Osteoblast (primary cell): ENCODE measurements at regions not wholly inside any gene's neighbourhood (a gene's known extent, or its start where the extent isn't known, plus 50 kb on each side); places are given as distances from the start of the nearest gene placed in this dataset.

Experiments
- DNase-seq: peaks from one replicate; pipeline ENCODE4 v3.0.0; 2011; ENCODE audit warnings: low spot score, mixed read lengths; ENCODE audit not compliant: insufficient read length; ENCODE audit errors: missing footprints
- H2AFZ ChIP-seq: 2 replicates; pipeline ENCODE4 v1.6.0; 2011; ENCODE audit warnings: mild to moderate bottlenecking, low read length
- H3K27ac ChIP-seq: 2 replicates; pipeline ENCODE4 v1.5.1; 2011; ENCODE audit warnings: mild to moderate bottlenecking, low read depth, low read length, moderate library complexity
- H3K27me3 ChIP-seq: 2 replicates; pipeline ENCODE4 v1.6.0; 2012; ENCODE audit warnings: mild to moderate bottlenecking, control low read depth, inconsistent platforms, low read length, moderate library complexity; ENCODE audit not compliant: insufficient read depth
- H3K36me3 ChIP-seq: 2 replicates; pipeline ENCODE4 v1.5.1; 2011; ENCODE audit warnings: mild to moderate bottlenecking, low read length, control low read depth, moderate library complexity; ENCODE audit not compliant: insufficient read depth
- H3K4me1 ChIP-seq: 2 replicates; pipeline ENCODE4 v1.5.1; 2011; ENCODE audit warnings: mild to moderate bottlenecking, low read length, control low read depth, moderate library complexity; ENCODE audit not compliant: insufficient read depth
- H3K4me2 ChIP-seq: 2 replicates; pipeline ENCODE4 v1.6.0; 2011; ENCODE audit warnings: mild to moderate bottlenecking, low read length; ENCODE audit not compliant: insufficient read depth
- H3K4me3 ChIP-seq: fragments of 200-600 bp; sonication (generic); 3 replicates; pipeline ENCODE4 v1.5.1; 2012; ENCODE audit warnings: mild to moderate bottlenecking, low read length, inconsistent platforms; ENCODE audit not compliant: insufficient read depth
- H3K79me2 ChIP-seq: 2 replicates; pipeline ENCODE4 v1.6.0; 2012; ENCODE audit warnings: mild to moderate bottlenecking, low read length, control low read depth, inconsistent platforms; ENCODE audit not compliant: insufficient read depth
- H3K9me3 ChIP-seq: 2 replicates; pipeline ENCODE4 v1.5.1; 2011; ENCODE audit warnings: low read depth, low read length, control low read depth
- H4K20me1 ChIP-seq: 2 replicates; pipeline ENCODE4 v1.6.0; 2012; ENCODE audit warnings: mild to moderate bottlenecking, low read length, control low read depth; ENCODE audit not compliant: insufficient read depth
- CTCF ChIP-seq: IDR thresholded peaks from 2 replicates; pipeline ENCODE4 v1.5.1; 2011; ENCODE audit warnings: mild to moderate bottlenecking, low read depth, low read length, moderate library complexity; ENCODE audit errors: extremely low read depth

GRCh38 chr5:115414406-115415142, 118.1 kb upstream of the CCDC112 start:
- DNase-seq, result peak; percentile 88
- peaks cover 23% of the 10 kb centered on the region for H3K4me1 ChIP-seq
- H3K9me3 ChIP-seq, result no peaks in the 10 kb centered on the region
- H3K79me2 ChIP-seq, result no peaks in the 10 kb centered on the region
- peak overlapping the region; percentile 59 for H3K27ac ChIP-seq
- no peak overlapping the region for H2AFZ ChIP-seq
- no peaks in the 10 kb centered on the region for H3K27me3 ChIP-seq
- no peaks in the 10 kb centered on the region for H3K36me3 ChIP-seq
- no peak overlapping the region for H3K4me3 ChIP-seq
- peak overlapping the region; percentile 14 for H3K4me2 ChIP-seq
- no peaks in the 10 kb centered on the region for H4K20me1 ChIP-seq
- TF ChIP-seq CTCF, result no peak

- H3K4me2 ChIP-seq, result no peak overlapping the region
Measured at GRCh38 chr5:115413651-115414050, 117.2 kb upstream of the CCDC112 start.

GRCh38 chr5:115409094-115409493, 112.6 kb upstream of the CCDC112 start:
- Histone ChIP-seq H3K9me3 (no peaks in the 10 kb centered on the region), H3K79me2 (no peaks in the 10 kb centered on the region), H4K20me1 (no peaks in the 10 kb centered on the region), H3K4me1 (peaks cover 2% of the 10 kb centered on the region), H3K27ac (no peak overlapping the region), H3K4me2 (no peak overlapping the region), H3K27me3 (no peaks in the 10 kb centered on the region), H3K36me3 (no peaks in the 10 kb centered on the region), H2AFZ (no peak overlapping the region), H3K4me3 (no peak overlapping the region)
- no peak for DNase-seq
- no peak for TF ChIP-seq CTCF

More at GRCh38 chr5:115413651-115414050, 117.2 kb upstream of the CCDC112 start:
- H3K9me3 ChIP-seq, result no peaks in the 10 kb centered on the region
- H3K36me3 ChIP-seq, result no peaks in the 10 kb centered on the region
- no peaks in the 10 kb centered on the region for H3K27me3 ChIP-seq
- no peak overlapping the region for H3K4me3 ChIP-seq
- no peak overlapping the region for H2AFZ ChIP-seq
- H3K4me1 ChIP-seq, result peaks cover 19% of the 10 kb centered on the region
- H3K27ac ChIP-seq, result no peak overlapping the region
- no peak for TF ChIP-seq CTCF
- no peaks in the 10 kb centered on the region for H3K79me2 ChIP-seq
- no peak for DNase-seq
- no peaks in the 10 kb centered on the region for H4K20me1 ChIP-seq

- Histone ChIP-seq H3K27ac (peak overlapping the region; percentile 62), H3K4me3 (peak overlapping the region; percentile 22), H3K9me3 (no peaks in the 10 kb centered on the region), H3K4me2 (peak overlapping the region; percentile 68), H3K36me3 (no peaks in the 10 kb centered on the region), H2AFZ (no peak overlapping the region), H3K79me2 (no peaks in the 10 kb centered on the region), H3K27me3 (no peaks in the 10 kb centered on the region), H3K4me1 (peaks cover 18% of the 10 kb centered on the region), H4K20me1 (no peaks in the 10 kb centered on the region)
- no peak for TF ChIP-seq CTCF
- DNase-seq, result no peak
Measured at GRCh38 chr5:115402822-115403577, 106.5 kb upstream of the CCDC112 start.
